ENCODE measurements at regions not wholly inside any gene's neighbourhood (a gene's known extent, or its start where the extent isn't known, plus 50 kb on each side); places are given as distances from the start of the nearest gene placed in this dataset.
A peak's percentile ranks its signal among the peaks of the same experiment; 100 is the strongest.

DNA sequence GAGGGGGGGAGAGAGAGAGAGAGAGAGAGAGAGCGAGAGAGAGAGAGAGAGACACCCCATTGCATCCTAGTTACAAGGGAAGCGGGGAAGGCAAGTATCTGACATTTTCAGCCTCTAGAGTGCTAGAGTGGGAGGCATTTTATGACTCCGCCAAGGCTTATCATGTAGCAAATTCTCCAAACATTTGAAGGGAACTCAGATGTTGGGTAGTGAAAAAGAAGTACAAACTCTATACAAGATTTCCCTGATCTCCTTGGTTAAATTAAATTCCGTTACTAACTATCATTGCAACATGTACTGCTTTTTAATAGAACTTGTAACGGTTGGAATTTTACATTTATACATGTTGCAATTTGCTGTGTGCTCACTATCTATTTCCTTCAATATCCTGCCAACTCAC, 83.4 kb upstream of the FAM3C start:
- no peak overlapping the region for H3K56ac ChIP-seq (ENCODE audit: low read length)
- no peaks in the 10 kb centered on the region for H3K27me3 ChIP-seq (ENCODE audit: insufficient read depth, low read length, poor library complexity)
- no peak overlapping the region for H2AK5ac ChIP-seq (ENCODE audit: low read length)
- H3K36me3 ChIP-seq (ENCODE audit: control insufficient read depth, insufficient read depth, low read length), result no peaks in the 10 kb centered on the region
- no CpG with 5 or more reads among the region's 5 CpGs for WGBS (ENCODE audit: extremely low coverage, insufficient coverage, low lambda C conversion rate)
- H3K79me1 ChIP-seq (ENCODE audit: low read length), result no peaks in the 10 kb centered on the region
- H3K4me2 ChIP-seq (ENCODE audit: low read length), result no peak overlapping the region
- no peak overlapping the region for H3K9ac ChIP-seq (ENCODE audit: low read length)
- no peak overlapping the region for H3K27ac ChIP-seq (ENCODE audit: low read depth, low read length)
- H2BK15ac ChIP-seq (replicated peaks; ENCODE audit: low read depth), result no peak overlapping the region
- H3K4me1 ChIP-seq (ENCODE audit: control insufficient read depth, low read depth, low read length), result no peaks in the 10 kb centered on the region
- no peak overlapping the region for H2BK120ac ChIP-seq (ENCODE audit: low read depth, low read length)
- DNase-seq, result peak; percentile 3
- H3K4ac ChIP-seq (ENCODE audit: low read depth, low read length), result no peak overlapping the region
- H3K4me3 ChIP-seq (ENCODE audit: low read length), result no peak overlapping the region
- H3K18ac ChIP-seq (ENCODE audit: low read length), result no peak overlapping the region
- no peak overlapping the region for H4K5ac ChIP-seq (ENCODE audit: low read length)
- no peak overlapping the region for H3K23ac ChIP-seq (ENCODE audit: low read length)
- H3K79me2 ChIP-seq (ENCODE audit: control insufficient read depth, insufficient read depth, low read length), result no peaks in the 10 kb centered on the region
- no peak overlapping the region for H2BK5ac ChIP-seq (ENCODE audit: low read length)
- no peak overlapping the region for H4K8ac ChIP-seq (ENCODE audit: low read depth, low read length)

DNA sequence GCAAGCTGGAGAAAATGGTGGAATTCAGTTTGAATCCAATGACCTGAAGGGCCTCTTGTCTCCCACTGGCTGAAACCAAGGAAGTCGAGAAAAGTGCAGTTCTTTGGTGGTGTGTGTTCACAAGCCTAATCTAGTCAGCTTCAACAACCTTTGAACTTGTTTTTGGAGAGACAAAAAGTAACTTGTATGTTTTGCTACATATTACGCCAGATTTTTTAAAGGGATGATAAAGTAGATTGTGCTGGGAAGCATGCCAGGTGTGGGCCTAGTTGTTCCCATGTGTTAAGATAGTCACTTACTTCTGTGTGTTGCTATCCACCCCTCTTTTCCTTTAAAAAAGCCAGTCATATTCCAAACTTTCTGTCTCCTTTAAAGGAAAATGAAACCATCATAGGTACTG, 79.7 kb upstream of the FAM3C start:
- Histone ChIP-seq H3K23ac (ENCODE audit: low read length) (no peak overlapping the region), H3K9ac (ENCODE audit: low read length) (no peak overlapping the region), H3K79me1 (ENCODE audit: low read length) (no peaks in the 10 kb centered on the region), H3K79me2 (ENCODE audit: control insufficient read depth, insufficient read depth, low read length) (no peaks in the 10 kb centered on the region), H3K4me2 (ENCODE audit: low read length) (no peak overlapping the region), H2BK5ac (ENCODE audit: low read length) (no peak overlapping the region), H3K4me3 (ENCODE audit: low read length) (no peak overlapping the region), H3K27me3 (ENCODE audit: insufficient read depth, low read length, poor library complexity) (no peaks in the 10 kb centered on the region), H2AK5ac (ENCODE audit: low read length) (no peak overlapping the region), H4K5ac (ENCODE audit: low read length) (no peak overlapping the region), H4K8ac (ENCODE audit: low read depth, low read length) (no peak overlapping the region), H3K56ac (ENCODE audit: low read length) (no peak overlapping the region), H2BK120ac (ENCODE audit: low read depth, low read length) (no peak overlapping the region), H2BK15ac (replicated peaks; ENCODE audit: low read depth) (no peak overlapping the region), H3K36me3 (ENCODE audit: control insufficient read depth, insufficient read depth, low read length) (no peaks in the 10 kb centered on the region), H3K4ac (ENCODE audit: low read depth, low read length) (no peak overlapping the region), H3K4me1 (ENCODE audit: control insufficient read depth, low read depth, low read length) (no peaks in the 10 kb centered on the region), H3K27ac (ENCODE audit: low read depth, low read length) (no peak overlapping the region), H3K18ac (ENCODE audit: low read length) (no peak overlapping the region)
- DNase-seq, result no peak
- WGBS (ENCODE audit: extremely low coverage, insufficient coverage, low lambda C conversion rate), result no CpG with 5 or more reads among the region's 2 CpGs

DNA sequence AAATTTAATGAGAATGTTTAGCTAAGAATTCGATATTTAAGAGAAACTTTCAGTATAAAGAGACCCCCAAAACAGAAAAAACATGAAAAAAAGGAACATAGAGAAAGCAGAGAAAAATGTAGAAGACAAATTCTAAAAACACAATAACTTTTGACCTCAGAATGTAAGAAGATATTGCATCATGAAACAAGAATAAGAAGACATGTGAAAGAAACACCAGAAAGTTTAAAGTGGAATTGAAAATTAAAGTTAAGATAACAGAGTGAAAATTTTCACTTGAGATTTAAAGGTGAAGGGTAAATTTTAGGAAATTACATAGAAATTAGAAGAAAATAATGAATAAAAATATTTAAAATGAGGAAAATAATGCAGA, 78.2 kb upstream of the FAM3C start:
- Histone ChIP-seq H3K79me1 (ENCODE audit: low read length) (no peaks in the 10 kb centered on the region), H2BK5ac (ENCODE audit: low read length) (no peak overlapping the region), H3K23ac (ENCODE audit: low read length) (no peak overlapping the region), H3K4ac (ENCODE audit: low read depth, low read length) (no peak overlapping the region), H3K4me1 (ENCODE audit: control insufficient read depth, low read depth, low read length) (no peaks in the 10 kb centered on the region), H4K8ac (ENCODE audit: low read depth, low read length) (no peak overlapping the region), H3K79me2 (ENCODE audit: control insufficient read depth, insufficient read depth, low read length) (no peaks in the 10 kb centered on the region), H3K27ac (ENCODE audit: low read depth, low read length) (no peak overlapping the region), H3K9ac (ENCODE audit: low read length) (no peak overlapping the region), H3K56ac (ENCODE audit: low read length) (no peak overlapping the region), H2BK120ac (ENCODE audit: low read depth, low read length) (no peak overlapping the region), H3K18ac (ENCODE audit: low read length) (no peak overlapping the region), H4K5ac (ENCODE audit: low read length) (no peak overlapping the region), H3K36me3 (ENCODE audit: control insufficient read depth, insufficient read depth, low read length) (no peaks in the 10 kb centered on the region), H3K4me2 (ENCODE audit: low read length) (no peak overlapping the region), H2BK15ac (replicated peaks; ENCODE audit: low read depth) (no peak overlapping the region), H3K27me3 (ENCODE audit: insufficient read depth, low read length, poor library complexity) (no peaks in the 10 kb centered on the region), H3K4me3 (ENCODE audit: low read length) (no peak overlapping the region), H2AK5ac (ENCODE audit: low read length) (no peak overlapping the region)
- no peak for DNase-seq
- no CpG with 5 or more reads among the region's 1 CpG for WGBS (ENCODE audit: extremely low coverage, insufficient coverage, low lambda C conversion rate)

DNA sequence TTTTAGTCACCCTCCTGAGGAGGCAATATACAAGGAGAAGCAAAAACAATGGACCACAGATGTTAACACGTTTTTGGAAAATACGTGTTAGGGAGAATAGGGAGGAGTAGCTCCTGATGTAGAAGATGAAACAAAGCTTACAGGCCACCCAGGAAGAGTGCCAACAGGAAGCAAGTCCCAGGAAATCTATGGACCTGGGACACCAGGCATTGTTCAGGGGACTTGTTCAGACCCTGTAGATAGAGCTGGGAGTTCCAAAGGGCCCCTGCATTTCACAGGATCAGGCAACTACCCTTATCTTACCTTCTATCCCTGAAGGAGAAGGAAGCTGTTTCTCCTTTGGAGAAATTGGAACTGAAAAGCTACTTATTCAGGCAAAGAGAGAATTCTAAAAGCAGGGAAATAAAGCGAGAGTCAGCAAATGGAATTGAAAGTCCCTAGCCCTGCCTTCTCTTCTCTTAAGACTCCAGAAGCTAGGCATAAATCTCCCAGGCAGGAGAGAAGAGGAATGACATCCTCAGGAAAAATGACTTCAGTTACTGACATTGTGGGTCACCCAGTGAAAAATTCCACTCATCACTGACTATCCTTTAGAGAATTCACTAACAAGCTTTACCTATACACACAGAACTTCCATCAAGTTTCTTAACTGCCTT, 77.7 kb upstream of the FAM3C start:
- Histone ChIP-seq H3K4me2 (ENCODE audit: low read length) (no peak overlapping the region), H2BK15ac (replicated peaks; ENCODE audit: low read depth) (no peak overlapping the region), H2BK120ac (ENCODE audit: low read depth, low read length) (no peak overlapping the region), H4K8ac (ENCODE audit: low read depth, low read length) (no peak overlapping the region), H2AK5ac (ENCODE audit: low read length) (no peak overlapping the region), H3K4me1 (ENCODE audit: control insufficient read depth, low read depth, low read length) (no peaks in the 10 kb centered on the region), H3K23ac (ENCODE audit: low read length) (no peak overlapping the region), H3K4ac (ENCODE audit: low read depth, low read length) (no peak overlapping the region), H3K27me3 (ENCODE audit: insufficient read depth, low read length, poor library complexity) (no peaks in the 10 kb centered on the region), H3K27ac (ENCODE audit: low read depth, low read length) (peak overlapping the region; percentile 74), H3K36me3 (ENCODE audit: control insufficient read depth, insufficient read depth, low read length) (no peaks in the 10 kb centered on the region), H3K79me2 (ENCODE audit: control insufficient read depth, insufficient read depth, low read length) (no peaks in the 10 kb centered on the region), H3K18ac (ENCODE audit: low read length) (no peak overlapping the region), H4K5ac (ENCODE audit: low read length) (no peak overlapping the region), H3K4me3 (ENCODE audit: low read length) (no peak overlapping the region), H3K79me1 (ENCODE audit: low read length) (no peaks in the 10 kb centered on the region), H3K9ac (ENCODE audit: low read length) (no peak overlapping the region), H3K56ac (ENCODE audit: low read length) (peak overlapping the region; percentile 22), H2BK5ac (ENCODE audit: low read length) (peak overlapping the region; percentile 52)
- peak; percentile 65 for DNase-seq
- WGBS (ENCODE audit: extremely low coverage, insufficient coverage, low lambda C conversion rate), result no CpG with 5 or more reads among the region's 3 CpGs

DNA sequence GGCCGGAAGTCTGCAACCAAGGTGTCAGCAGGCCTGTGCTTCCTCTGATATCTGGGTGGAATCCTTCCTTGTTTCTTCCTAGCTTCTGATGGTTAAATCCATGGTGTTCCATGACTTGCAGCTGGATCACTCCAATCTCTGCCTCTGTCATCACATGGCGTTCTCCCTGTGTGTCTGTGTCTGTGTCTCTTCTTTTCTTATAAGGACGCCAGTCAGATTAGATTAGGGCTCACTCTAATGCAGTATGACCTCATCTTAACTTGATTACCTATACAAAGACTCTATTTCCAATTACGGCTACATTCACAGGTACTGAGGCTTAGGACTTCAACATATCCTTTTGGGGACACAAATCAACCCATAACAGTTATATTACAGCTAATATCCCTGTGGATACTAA, 70.3 kb upstream of the FAM3C start:
- Histone ChIP-seq H3K18ac (ENCODE audit: low read length) (peak overlapping the region; percentile 60), H3K4ac (ENCODE audit: low read depth, low read length) (no peak overlapping the region), H3K9ac (ENCODE audit: low read length) (no peak overlapping the region), H2BK5ac (ENCODE audit: low read length) (no peak overlapping the region), H3K36me3 (ENCODE audit: control insufficient read depth, insufficient read depth, low read length) (no peaks in the 10 kb centered on the region), H3K4me1 (ENCODE audit: control insufficient read depth, low read depth, low read length) (no peaks in the 10 kb centered on the region), H4K8ac (ENCODE audit: low read depth, low read length) (no peak overlapping the region), H3K27ac (ENCODE audit: low read depth, low read length) (no peak overlapping the region), H2BK120ac (ENCODE audit: low read depth, low read length) (no peak overlapping the region), H2BK15ac (replicated peaks; ENCODE audit: low read depth) (no peak overlapping the region), H3K79me2 (ENCODE audit: control insufficient read depth, insufficient read depth, low read length) (no peaks in the 10 kb centered on the region), H2AK5ac (ENCODE audit: low read length) (no peak overlapping the region), H3K27me3 (ENCODE audit: insufficient read depth, low read length, poor library complexity) (no peaks in the 10 kb centered on the region), H3K4me2 (ENCODE audit: low read length) (no peak overlapping the region), H3K56ac (ENCODE audit: low read length) (no peak overlapping the region), H3K23ac (ENCODE audit: low read length) (no peak overlapping the region), H3K79me1 (ENCODE audit: low read length) (no peaks in the 10 kb centered on the region), H4K5ac (ENCODE audit: low read length) (no peak overlapping the region), H3K4me3 (ENCODE audit: low read length) (no peak overlapping the region)
- DNase-seq, result no peak
- whole genome bisulfite sequencing (ENCODE audit: extremely low coverage, insufficient coverage, low lambda C conversion rate), result no CpG with 5 or more reads among the region's 4 CpGs

DNA sequence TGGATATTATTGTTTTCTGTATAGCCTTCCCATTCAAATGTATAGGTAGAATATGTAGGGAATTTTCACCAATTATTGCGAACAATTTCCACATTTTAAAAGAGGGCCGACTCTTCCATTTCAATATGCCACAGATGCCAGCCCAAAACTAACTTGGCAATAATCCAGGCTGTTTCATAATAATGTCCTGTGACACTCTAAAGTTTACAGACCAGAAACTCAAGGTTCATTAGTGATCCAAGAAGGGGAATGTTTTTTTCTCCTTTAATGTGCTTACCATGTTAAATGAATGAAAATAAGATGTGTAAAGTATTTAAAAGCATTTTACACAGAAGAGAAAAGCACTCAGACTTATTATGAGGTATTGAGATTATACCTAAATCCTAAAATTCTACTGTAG, 63.0 kb upstream of the FAM3C start:
- no peak for DNase-seq
- H3K27ac ChIP-seq (ENCODE audit: low read depth, low read length), result no peak overlapping the region
- no CpG with 5 or more reads among the region's 2 CpGs for WGBS (ENCODE audit: extremely low coverage, insufficient coverage, low lambda C conversion rate)

More for the DNA sequence above, 63.0 kb upstream of the FAM3C start:
- no peak overlapping the region for H3K9ac ChIP-seq (ENCODE audit: low read length)
- no peak overlapping the region for H3K4me3 ChIP-seq (ENCODE audit: low read length)
- no peak overlapping the region for H3K4me2 ChIP-seq (ENCODE audit: low read length)
- no peak overlapping the region for H4K5ac ChIP-seq (ENCODE audit: low read length)
- no peak overlapping the region for H3K18ac ChIP-seq (ENCODE audit: low read length)
- no peaks in the 10 kb centered on the region for H3K36me3 ChIP-seq (ENCODE audit: control insufficient read depth, insufficient read depth, low read length)
- H3K4me1 ChIP-seq (ENCODE audit: control insufficient read depth, low read depth, low read length), result peaks cover 1% of the 10 kb centered on the region
- no peak overlapping the region for H4K8ac ChIP-seq (ENCODE audit: low read depth, low read length)
- H2BK15ac ChIP-seq (replicated peaks; ENCODE audit: low read depth), result no peak overlapping the region
- no peaks in the 10 kb centered on the region for H3K79me1 ChIP-seq (ENCODE audit: low read length)
- H2BK5ac ChIP-seq (ENCODE audit: low read length), result no peak overlapping the region
- H2BK120ac ChIP-seq (ENCODE audit: low read depth, low read length), result no peak overlapping the region
- no peak overlapping the region for H2AK5ac ChIP-seq (ENCODE audit: low read length)
- H3K27me3 ChIP-seq (ENCODE audit: insufficient read depth, low read length, poor library complexity), result no peaks in the 10 kb centered on the region
- no peaks in the 10 kb centered on the region for H3K79me2 ChIP-seq (ENCODE audit: control insufficient read depth, insufficient read depth, low read length)
- H3K4ac ChIP-seq (ENCODE audit: low read depth, low read length), result no peak overlapping the region
- no peak overlapping the region for H3K23ac ChIP-seq (ENCODE audit: low read length)
- no peak overlapping the region for H3K56ac ChIP-seq (ENCODE audit: low read length)

Data from mesendoderm (in vitro differentiated cells).